ENCODE measurements at regions not wholly inside any gene's neighbourhood (a gene's known extent, or its start where the extent isn't known, plus 50 kb on each side); places are given as distances from the start of the nearest gene placed in this dataset.

DNA sequence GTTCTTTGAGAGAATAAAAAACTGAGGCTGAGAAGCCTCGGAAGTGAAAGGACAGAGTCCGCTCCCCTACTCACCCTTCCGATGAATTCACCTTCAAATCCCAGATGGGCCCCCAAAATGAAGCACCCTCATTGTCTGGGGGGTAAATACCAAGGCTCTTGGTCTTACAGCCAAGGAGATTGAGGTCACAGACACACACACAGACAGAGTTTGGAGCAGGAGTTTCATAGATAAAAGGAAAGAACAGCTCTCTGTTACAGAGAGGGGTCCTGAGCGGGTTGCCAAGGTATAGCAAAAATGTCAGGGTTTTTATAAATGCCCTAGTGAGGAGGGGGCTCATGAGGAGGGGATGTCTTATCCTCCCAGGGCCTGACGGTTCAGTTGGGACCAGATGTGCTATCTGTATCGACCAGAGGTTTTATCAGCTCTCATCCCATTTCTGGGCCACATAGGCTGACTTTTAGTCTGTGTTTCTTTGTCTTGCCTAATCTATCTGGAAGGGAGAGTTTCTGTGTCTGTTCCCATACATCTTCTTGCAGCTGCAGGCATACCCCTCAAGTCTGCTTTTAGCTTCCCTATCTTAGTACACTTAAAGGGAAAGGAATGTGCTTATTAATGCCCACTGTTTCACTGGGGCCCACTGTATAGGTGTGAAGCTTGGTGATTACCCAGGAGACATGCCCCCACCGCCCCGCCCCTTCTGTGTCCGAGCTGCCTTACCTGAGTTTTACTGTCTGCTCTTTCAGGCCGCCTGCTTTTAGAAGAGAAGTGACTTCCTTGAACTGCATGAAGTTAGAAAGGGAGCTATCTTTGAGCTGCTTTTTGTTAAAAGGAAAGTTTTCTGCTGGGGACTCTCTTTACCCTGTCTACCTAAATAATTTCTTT is 66.8 kb upstream of the ATP11B start:
- TF ChIP-seq EZH2phosphoT487 (IDR thresholded peaks at IDR 0.05; ENCODE audit: insufficient read depth, low read depth): no peak
- TF ChIP-seq EZH2 (IDR thresholded peaks at IDR 0.05; ENCODE audit: insufficient read depth, poor library complexity, severe bottlenecking): no peak

Data from GM23248 (cell line).